Effector CD4-positive, alpha-beta T cell (primary cell): ENCODE measurements at regions not wholly inside any gene's neighbourhood (a gene's known extent, or its start where the extent isn't known, plus 50 kb on each side); places are given as distances from the start of the nearest gene placed in this dataset.
"Not testable (repeated sequence)": the region's sequence is repeated elsewhere in the genome, so short reads cannot be mapped to it uniquely, and the experiment has no call there.

Experiments
- DNase-seq: peaks from one replicate; pipeline ENCODE4 v3.0.0-alpha.2; 2020

DNA sequence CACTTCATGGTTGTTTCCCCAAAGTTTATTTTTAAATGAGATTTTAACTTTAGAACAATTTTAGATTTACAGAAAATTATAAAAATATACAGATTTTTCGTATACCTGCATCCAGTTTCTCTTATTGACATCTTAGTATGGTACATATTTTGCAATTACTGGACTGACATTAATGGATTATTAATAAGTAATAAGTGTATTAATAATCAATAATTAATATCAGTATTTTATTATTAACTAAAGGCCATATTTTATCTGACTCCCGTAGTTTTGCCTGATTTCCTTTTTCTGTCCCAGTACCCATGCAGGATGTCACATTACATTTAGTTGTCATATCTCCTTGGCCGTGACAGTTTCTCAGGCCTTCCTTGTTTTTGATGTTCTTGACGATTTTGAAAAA is 307.0 kb downstream of the C6orf118 start:
- DNase-seq: no peak

DNA sequence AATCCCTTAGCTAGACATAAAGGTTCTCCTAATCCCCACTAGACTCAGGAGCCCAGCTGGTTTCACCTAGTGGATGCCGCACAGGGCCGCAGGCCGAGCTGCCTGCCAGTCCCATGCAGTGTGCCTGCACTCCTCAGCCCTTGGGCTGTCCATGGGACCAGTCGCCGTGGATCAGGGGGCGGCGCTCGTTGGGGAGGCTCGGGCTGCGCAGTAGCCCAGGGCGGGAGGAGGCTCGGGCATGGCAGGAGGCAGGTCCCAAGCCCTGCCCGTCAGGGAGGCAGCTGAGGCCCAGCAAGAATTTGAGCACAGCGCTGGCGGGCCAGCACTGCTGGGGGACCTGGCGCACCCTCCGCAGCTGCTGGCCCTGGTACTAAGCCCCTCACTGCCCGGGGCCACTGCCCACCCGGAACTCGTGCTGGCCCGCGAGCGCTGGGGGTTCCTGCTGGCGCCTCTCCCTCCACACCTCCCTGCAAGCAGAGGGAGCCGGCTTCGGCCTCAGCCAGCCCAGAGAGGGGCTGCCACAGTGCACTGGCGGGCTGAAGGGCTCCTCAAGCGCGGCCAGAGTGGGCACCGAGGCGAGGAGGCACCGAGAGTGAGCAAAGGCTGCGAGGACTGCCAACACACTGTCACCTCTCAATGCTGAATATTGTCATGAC is 307.8 kb downstream of the C6orf118 start:
- no peak for DNase-seq

DNA sequence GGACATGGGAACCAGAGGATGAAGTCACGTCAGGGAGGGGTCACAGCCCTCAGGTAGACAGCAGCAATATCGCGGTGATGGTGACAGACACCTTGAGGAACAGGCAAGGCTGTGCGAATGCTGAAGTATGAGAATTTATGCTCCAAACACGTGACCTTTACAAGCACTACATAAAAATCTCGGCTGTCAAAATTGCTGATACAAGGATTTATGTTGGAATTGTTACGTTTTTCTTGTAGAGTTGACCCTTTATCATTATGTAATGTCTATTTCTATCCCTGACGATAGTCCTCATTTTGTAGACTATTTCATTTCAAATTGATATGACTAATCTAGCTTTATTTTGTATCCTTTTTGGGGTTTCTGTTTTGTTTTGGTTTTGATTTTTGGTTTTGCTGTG is 311.1 kb downstream of the C6orf118 start:
- no peak for DNase-seq

DNA sequence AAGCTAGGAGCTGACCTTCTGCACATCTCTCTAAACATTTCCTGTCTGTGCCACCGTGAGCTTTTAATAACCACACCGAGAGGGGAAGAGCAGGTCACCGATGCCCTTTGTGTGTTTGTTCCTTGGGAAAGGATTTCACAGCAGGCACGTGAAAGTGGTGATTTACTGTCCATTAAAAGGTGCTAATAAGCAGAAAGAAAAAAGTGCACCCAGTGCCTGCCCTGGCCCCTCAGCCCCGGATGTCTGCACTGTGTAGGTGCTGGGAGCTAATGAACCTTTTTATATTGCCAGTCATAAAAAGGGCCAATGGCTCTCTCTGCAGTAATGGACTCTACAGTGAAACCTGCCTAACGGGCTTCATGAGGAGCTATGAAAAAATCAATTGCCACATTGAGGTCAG is 312.6 kb downstream of the C6orf118 start:
- no peak for DNase-seq

DNA sequence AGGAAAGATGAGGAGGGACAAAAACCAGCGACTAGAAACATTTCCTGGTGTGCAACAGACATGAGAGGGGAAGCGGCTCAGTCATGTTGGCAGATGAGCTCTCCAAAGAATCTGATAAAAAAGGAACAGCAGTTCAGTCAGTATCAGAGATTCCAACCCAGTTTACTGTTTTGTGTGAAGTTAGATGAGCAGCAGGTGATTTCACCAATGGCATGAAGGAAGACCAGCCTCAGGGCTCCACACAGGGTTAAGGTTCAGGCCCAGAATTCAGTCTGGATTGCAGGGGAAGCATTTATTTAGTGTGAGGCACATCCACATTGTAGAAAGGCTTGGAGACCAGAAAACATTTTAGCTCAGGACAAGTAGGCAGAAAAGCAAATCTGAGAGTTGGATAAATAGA is 317.8 kb downstream of the C6orf118 start:
- no peak for DNase-seq

DNA sequence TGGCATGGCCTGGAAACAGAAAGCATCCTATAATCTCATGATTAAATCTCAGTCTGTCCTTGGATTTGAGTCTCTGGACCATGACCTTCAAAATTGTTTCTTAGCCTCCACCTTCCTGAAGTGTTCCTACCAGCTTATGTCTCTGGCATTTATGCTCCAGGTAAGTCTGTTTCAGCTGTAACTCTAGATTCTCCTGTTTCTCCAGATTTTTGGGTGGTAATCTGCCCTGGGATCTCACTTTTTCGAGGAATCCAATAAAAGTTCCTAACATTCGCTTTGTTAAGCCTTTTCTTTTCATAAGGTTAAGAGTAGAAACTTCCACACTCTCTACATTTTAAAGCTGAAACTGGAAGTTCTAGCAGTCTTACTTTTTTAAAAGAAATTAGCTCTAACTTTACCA is 318.5 kb downstream of the C6orf118 start:
- DNase-seq: no peak

DNA sequence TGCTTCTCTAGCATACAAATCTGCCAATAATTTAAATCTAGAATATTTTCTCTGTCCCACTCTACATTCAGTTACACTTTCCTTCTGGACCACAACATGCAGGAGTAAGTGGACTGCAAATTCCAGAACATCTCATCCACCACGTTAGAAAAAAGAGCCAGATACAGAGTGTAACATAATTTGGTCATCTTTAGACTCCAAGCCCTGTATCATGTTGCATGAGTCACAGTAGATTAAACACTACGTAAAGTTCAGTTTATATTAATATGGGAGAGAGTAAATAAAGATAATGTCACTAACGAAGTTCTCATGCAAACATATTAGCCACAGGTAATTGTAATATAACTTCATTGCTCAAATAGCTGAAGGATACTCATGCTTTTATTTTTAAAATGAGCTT is 327.0 kb downstream of the C6orf118 start:
- DNase-seq: no peak

DNA sequence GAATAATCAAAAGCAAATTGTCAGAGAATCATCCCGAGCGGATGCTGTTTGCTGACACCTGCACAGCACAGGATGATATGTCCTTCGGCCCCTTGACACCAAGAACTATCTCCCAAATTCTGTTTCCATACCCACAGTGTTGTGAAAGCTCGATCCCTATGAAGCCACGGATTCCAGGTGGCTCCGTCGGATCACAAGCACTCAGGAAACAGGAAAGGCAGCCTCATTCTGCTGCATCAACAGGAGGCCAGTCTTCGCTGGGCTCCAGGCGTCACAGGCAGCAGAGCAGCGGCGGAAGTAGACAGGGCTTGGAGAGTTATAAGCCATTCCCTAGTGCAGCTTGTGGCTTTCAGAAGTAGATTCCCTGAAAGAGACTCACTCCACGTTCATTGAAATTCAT is 342.3 kb downstream of the C6orf118 start:
- no peak for DNase-seq

DNA sequence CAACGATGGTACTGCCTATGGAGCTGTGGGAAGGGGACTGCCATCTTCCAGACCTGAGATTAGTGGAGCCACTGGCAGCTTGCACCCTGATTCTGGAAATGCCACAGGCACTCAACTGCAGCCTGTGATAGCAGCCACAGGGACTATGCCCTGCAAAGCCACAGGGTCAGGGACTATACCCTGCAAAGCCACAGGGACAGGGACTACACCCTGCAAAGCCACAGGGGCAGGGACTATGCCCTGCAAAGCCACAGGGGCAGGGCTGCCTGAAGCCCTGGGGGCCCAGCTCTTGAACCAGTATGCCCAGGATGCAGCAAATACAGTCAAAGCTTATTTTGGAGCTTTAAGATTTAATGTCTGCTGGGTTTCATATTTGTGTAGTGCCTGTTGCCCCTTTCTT is 346.6 kb downstream of the C6orf118 start:
- DNase-seq: no peak

DNA sequence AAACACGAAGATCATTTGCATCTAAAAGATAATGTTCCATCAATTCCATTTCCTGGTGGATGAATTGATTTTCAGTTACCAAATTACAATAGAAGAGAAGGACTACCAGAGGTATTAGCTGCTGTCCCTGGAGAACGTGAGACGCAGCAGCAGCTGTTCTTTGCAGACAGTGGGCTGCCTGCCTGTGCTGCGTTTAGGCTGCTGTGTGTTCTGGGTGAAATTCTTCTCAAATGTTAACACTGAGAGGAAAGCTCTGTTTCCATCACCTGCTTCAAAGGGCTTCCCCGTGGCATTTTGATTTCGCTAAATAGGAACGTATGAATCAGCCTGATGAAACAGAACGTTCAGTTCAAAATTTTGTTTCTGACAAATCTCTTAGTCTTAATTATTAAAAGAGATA is 362.2 kb downstream of the C6orf118 start:
- DNase-seq: no peak

DNA sequence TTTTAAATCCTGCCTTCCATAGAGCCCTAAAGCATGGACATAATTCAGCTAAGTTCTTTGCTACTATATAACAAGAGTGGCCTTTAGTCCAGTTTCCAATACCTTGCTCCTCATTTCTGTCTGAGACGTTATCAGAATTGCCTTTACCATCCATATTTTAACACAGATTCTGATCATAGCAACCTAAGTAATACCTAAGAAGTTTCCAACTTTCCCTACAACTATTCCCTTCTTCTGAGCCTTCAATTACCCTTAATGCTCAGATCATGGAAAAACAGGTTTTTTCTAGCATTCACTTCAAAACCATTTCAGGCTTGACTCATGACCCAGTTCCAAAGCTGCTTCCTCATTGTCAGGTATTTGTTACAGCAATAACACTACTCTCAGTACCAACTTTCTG is 367.1 kb downstream of the C6orf118 start:
- no peak for DNase-seq

DNA sequence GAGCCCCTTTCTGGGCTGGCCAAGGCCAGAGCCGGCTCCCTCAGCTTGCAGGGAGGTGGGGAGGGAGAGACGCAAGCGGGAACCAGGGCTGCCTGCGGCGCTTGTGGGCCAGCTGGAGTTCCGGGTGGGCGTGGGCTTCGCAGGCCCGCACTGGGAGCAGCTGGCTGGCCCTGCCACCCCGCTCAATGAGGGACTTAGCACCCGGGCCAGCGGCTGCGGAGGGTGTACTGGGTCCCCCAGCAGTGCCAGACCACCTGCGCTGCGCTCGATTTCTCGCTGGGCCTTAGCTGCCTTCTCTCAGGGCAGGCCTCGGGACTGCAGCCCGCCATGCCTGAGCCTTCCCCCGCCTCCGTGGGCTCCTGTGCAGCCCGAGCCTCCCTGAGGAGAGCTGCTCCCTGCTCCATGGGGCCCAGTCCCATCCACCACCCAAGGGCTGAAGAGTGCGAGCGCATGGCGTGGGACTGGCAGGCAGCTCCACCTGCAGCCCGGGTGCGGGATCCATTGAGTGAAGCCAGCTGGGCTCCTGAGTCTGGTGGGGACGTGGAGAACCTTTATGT is 376.1 kb downstream of the C6orf118 start:
- not testable (repeated sequence) for DNase-seq

DNA sequence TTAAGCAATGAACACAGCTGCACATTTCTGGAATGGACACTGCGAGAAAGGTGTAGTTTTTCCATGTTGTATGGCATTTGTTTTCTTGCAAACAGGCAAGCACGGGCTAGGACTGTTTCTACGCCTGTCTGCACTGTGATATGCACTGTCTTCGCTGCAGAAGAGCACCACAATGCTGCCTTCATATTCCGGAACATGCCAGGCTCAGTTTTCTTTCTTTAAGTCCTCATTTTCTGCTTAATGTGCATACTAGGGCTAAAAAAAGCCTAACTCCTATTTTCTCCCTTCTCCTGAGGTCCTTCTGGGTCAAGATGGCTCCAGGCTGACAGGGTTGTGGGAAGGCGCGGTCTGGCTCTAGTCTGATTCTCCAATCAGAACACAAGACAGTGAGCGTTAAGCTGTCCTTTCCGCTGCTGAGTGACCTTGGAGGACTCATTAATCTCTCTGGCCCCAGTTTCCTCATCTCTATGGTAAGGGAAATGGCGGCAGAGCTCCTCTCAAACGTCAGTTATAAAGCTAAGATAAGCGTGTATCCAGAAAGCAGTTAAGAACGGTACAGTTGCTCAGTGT is 379.9 kb downstream of the C6orf118 start:
- DNase-seq: no peak

DNA sequence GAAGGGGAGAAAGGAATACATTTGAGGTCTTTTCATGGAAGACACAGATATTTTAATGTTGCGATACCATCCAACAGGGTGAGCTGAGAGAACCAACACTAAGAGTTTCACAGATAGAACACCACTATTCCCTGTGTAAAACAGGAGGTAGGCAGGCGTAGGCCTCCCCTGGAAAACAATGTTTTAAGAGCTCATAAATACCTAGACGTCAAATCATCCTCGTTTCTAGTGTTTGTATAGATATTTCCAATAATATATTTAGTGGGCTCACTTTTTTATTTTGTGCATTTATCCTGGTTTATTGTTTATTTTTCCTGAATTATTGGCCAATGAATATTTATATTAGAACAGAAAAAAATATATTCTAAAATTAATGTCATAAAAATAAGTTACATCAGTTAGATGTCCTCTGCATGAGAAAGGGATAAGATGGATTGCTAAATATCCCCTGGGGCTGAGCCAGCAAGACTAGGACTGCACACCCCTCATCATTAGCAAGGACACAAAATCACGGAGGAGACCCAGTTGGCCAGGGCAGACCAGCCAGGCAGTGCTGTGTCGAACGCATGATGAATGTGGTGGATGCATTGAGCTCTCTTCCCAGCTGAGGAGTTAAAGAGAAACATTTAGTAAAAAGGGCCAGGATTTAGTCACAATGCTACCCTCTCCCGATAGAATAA is 380.5 kb downstream of the C6orf118 start:
- DNase-seq: no peak

DNA sequence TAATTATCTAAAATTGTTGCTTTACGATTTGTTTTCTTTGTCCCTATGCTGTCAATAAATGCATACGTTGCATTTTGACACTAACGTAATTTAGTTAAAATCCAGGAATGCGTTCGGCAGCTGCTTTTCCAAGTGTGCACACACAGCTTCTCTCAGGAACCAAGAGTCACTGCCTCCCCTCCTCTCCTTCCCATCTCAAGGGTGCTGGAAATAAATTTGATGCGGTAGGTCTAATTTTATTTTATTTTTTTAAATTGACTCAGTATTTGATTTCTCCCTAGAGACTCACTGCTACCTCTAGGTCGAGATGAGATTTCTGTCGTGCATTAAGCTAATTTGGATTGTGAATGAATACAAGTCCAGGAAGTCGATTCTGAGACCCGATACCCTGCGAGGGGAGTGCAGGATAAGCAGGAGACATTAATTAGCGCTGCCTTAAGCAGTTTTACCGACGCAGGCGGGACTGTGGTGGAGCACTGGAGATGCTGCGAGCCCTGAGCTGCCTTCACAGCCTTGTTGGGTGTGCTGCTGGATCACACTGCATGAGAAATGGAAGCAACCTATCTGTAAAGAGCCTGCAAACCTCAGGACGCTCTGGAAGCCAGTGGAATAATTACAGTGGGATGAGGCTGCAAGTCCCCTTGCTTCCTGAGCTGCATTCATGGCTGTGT is 381.2 kb downstream of the C6orf118 start:
- no peak for DNase-seq

DNA sequence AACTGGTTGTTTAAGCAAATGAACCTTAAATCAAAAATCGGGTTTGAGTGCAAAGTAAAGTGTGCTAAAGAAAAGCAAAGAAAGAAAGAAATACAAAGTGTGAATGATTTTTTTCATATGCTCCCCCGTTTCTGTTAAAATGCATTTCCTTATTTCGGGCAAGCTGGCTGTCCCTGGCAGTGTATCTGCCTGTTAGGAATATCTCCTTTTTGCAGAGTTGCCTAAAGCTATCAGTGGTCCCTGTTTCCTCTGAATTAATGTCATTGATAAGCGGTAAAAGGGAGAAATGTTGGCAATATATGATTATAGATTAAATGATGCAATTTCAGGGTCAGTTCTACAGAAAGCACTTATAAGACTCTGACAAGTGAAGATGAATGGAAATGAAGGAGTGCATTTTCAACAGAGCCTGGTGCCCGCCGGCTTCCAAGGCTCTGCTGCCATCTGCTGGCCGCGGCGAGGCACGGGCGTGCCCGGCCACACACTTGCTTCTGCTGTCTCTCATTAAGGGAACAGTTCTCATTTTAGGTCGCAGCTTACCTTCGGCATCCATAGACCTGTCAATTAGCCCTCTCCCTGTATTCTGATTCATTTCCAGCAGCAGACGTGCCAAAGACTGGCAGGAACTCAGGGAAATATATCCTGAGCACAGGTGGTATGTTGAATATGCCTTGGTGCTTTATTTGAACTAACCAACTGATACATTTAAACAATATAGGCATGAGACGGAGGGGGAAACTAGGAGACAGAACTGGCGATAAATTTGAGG is 381.9 kb downstream of the C6orf118 start:
- peak; percentile 29 for DNase-seq

DNA sequence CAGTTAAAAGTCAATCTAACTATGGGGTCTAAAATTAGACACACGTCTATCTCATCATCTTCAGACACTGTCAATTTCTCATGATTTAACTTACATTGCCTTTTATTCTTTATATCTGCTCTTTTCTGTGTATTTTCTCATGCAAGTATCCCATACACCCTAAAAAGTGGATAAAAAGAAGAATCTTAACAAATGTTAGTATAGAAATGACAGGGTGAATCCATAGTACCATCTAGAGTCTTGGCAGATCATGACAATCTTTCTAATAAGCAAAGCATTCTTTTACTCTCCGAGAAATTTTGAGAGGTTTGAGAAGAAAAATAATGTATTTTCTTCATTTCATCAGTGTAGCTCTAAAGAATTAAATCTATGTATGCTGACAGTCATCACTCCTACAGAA is 382.7 kb downstream of the C6orf118 start:
- DNase-seq: no peak

DNA sequence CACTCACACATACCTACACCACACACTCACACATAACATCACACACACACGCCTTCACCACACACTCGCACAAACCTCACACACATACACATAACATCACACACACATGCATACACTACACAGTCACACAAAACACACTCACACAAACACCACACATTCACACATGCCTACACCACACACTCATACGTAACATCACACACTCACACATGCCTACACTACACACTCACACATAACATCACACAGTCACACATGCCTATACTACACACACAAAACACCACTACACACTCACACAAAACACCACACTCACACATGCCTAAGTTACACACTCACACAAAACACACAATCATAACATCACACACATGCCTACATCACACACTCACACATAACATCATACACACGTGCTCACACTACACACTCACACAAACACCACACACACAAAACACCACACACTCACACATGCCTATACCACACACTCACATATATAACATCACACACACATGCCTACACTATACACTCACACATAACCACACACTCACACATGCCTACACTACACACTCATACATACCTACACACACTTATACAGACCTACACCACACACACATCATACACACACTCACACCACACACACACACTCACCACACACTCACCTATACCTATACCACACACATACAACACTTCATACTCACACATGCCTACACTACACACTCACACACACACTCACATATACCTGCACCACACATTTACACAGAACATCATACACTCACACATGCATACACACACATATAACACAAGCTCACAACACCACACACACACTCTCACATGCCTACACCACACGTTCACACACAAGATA is 383.5 kb downstream of the C6orf118 start:
- DNase-seq: no peak

DNA sequence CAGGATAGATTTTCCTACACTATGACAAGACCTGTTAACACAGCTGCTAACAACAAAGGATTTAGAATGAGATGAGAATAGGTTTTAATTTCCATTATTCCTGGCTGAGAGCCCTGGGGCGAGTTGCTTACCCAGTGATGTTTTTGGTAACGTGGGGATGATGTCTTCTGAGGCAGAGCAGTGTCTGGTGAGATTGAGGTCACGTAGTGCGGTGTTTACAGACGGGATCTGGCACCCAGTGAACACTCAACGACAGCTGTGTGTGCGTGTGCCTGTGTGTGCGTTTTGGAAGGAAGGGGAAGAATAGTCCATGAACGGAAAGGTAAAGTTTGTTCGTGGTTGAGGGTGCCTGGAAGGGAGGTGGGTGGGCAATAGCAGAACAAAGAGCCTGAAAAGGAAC is 384.7 kb downstream of the C6orf118 start:
- no peak for DNase-seq

DNA sequence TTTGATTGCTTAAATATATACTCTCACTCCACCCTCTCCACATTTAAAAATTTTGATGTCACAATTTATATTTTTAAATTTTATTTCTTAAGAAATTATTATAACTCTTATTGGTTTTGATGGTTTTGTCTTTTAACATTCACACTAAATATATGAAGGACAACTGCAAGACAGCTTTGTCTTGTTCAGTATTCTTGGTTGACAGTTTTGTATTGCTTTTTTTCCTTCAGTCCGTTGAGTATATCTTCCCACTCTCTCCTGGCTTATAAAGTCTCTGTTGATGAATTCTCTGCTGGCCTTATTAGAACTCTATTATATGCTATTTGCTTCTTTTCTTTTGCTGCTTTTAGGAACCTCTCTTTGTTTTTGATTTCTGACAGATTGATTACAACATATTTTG is 392.2 kb downstream of the C6orf118 start:
- DNase-seq: no peak

DNA sequence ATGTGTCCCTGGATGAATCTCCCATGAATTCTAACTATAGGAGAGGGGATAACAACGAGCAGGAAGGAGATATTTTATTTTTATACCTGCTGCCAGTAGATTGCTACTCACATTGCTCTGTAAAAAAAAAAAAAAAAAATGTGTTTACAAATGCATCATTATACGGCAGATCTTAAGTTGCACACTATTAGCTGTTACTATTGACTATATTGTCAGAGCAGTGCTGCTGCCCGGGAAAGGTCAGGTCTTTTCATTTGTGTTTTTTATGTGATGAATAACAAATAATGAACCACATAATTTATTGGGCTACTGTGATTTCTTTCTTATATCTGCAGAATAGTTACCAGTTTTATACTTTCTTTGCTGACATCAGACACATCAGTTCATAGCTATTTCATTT is 393.3 kb downstream of the C6orf118 start:
- no peak for DNase-seq
